ENCODE measurements at regions not wholly inside any gene's neighbourhood (a gene's known extent, or its start where the extent isn't known, plus 50 kb on each side); places are given as distances from the start of the nearest gene placed in this dataset.

DNA sequence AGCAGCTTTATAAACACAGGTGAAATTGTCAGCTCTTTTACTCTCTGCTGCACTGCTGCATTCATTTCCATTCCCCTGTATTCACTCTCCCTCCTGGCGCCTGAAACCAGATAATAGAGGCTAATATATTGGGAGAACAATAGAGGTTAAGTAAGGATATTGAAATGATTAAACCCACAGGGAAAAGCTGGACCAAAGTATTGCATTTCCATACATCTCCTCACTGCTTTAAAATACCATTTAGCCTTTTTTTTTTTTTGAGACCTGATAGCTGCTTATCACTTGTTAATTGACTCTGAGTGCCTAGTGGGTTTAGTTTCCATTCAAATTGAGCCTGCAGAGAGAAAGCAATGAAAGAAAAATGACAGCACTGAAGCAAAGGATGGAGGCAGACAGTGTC lies 540.5 kb upstream of the IMPG1 start:
- no peak overlapping the region for H3K4me3 ChIP-seq
- 34 to 62% (median 54%) methylated on average over 1 of the region's 1 CpG for WGBS, 3 donors
- no peaks in the 10 kb centered on the region for H3K4me1 ChIP-seq (ENCODE audit: insufficient read depth)
- DNase-seq, result no peak
- no peak overlapping the region for H3K27ac ChIP-seq
- H3K9me3 ChIP-seq, result no peaks in the 10 kb centered on the region
- intact Hi-C loops (cut with DNase I), result no loop called here
- no peak for TF ChIP-seq CTCF (IDR thresholded peaks at IDR 0.05)
- no peak for TF ChIP-seq POLR2A (IDR thresholded peaks at IDR 0.05)
- TF ChIP-seq EP300 (IDR thresholded peaks at IDR 0.05), result no peak
- H3K36me3 ChIP-seq, result no peaks in the 10 kb centered on the region
- H3K27me3 ChIP-seq, result no peaks in the 10 kb centered on the region

GRCh38 chr6:76609160-76609559 lies 536.7 kb upstream of the IMPG1 start:
- WGBS, 3 donors, result 76 to 96% (median 82%) methylated on average over 4 of the region's 4 CpGs
- no peak for TF ChIP-seq CTCF (IDR thresholded peaks at IDR 0.05)
- TF ChIP-seq POLR2A (IDR thresholded peaks at IDR 0.05), result no peak
- no peak for TF ChIP-seq EP300 (IDR thresholded peaks at IDR 0.05)
- Histone ChIP-seq H3K4me1 (ENCODE audit: insufficient read depth) (no peaks in the 10 kb centered on the region), H3K27ac (no peak overlapping the region), H3K27me3 (no peaks in the 10 kb centered on the region), H3K9me3 (no peaks in the 10 kb centered on the region), H3K4me3 (no peak overlapping the region), H3K36me3 (no peaks in the 10 kb centered on the region)
- no peak for DNase-seq
- intact Hi-C loops (cut with DNase I), result no loop called here

DNA sequence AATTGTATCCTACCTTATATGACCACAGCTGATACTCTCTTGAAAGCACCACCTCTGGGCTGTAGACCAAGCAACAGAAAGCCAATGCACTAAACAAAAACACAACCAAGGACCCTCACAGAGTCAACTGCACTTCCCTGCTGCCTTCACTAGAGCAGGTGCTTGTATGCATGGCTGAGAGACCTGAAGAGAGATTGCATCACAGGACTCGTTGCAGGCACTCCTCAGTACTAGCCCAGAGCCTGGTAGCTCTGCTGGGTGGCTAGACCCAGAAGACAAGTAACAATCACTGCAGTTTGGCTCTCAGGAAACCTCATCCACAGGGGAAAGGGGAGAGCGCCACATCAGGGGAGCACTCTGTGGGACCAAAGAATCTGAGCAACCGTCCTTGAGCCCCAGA lies 521.6 kb upstream of the IMPG1 start:
- intact Hi-C loops (cut with DNase I), result no loop called here
- Histone ChIP-seq H3K9me3 (no peaks in the 10 kb centered on the region), H3K27ac (no peak overlapping the region), H3K36me3 (no peaks in the 10 kb centered on the region), H3K4me3 (no peak overlapping the region), H3K4me1 (ENCODE audit: insufficient read depth) (no peaks in the 10 kb centered on the region), H3K27me3 (peaks cover 3% of the 10 kb centered on the region)
- no peak for DNase-seq
- TF ChIP-seq POLR2A (IDR thresholded peaks at IDR 0.05) (no peak), EP300 (IDR thresholded peaks at IDR 0.05) (no peak), CTCF (IDR thresholded peaks at IDR 0.05) (no peak)
- WGBS, 3 donors, result 72 to 83% (median 73%) methylated on average over 3 of the region's 3 CpGs

DNA sequence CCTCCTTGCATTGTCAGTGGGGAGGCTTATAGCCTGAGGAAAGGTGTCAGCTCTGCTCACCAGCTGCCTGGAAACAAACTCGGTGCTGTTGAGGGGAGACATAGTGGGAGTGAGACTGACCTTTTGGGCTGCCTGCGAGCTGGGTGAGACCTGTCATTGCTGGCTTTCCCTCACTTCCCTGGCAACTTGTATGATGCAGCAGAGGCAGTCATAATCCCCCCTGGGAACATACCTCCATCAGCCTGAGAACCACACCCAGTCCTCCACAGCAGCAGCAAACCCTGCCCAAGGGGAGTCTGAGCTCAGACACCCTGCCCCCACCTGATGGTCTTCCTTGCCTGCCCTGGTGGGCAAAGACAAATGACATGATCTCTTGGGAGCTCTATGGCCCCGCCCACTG lies 521.2 kb upstream of the IMPG1 start:
- Histone ChIP-seq H3K4me1 (ENCODE audit: insufficient read depth) (no peaks in the 10 kb centered on the region), H3K36me3 (no peaks in the 10 kb centered on the region), H3K27me3 (peaks cover 3% of the 10 kb centered on the region), H3K27ac (no peak overlapping the region), H3K4me3 (no peak overlapping the region), H3K9me3 (no peaks in the 10 kb centered on the region)
- DNase-seq, result no peak
- TF ChIP-seq POLR2A (IDR thresholded peaks at IDR 0.05), result no peak
- TF ChIP-seq CTCF (IDR thresholded peaks at IDR 0.05), result no peak
- TF ChIP-seq EP300 (IDR thresholded peaks at IDR 0.05), result no peak
- intact Hi-C loops (cut with DNase I), result no loop called here
- WGBS, 3 donors, result 68 to 70% (median 68%) methylated on average over 3 of the region's 3 CpGs

DNA sequence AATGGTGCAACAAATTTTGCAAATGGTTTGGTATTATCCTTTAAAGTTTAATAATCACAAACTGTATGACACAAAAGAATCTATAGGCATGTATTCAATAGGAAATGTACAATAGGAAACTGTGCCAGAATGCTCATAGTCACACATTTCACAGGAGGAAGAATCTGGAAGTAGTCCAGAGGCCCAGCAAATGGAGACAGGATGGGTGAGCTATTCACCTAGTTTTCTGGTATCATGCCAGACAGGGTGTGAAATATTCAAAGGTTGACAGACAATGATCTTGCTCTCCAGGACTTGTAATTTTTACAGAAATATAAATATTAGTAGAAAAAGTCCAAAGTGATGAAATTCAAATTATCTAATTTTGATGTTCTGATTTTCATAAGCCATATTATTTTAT lies 520.1 kb upstream of the IMPG1 start:
- Histone ChIP-seq H3K9me3 (no peaks in the 10 kb centered on the region), H3K27me3 (no peaks in the 10 kb centered on the region), H3K4me3 (no peak overlapping the region), H3K27ac (no peak overlapping the region), H3K36me3 (no peaks in the 10 kb centered on the region), H3K4me1 (ENCODE audit: insufficient read depth) (no peaks in the 10 kb centered on the region)
- intact Hi-C loops (cut with DNase I), result no loop called here
- TF ChIP-seq EP300 (IDR thresholded peaks at IDR 0.05) (no peak), CTCF (IDR thresholded peaks at IDR 0.05) (no peak)
- DNase-seq, result no peak
